ENCODE measurements at regions not wholly inside any gene's neighbourhood (a gene's known extent, or its start where the extent isn't known, plus 50 kb on each side); places are given as distances from the start of the nearest gene placed in this dataset.

- no peak overlapping the region for H3K4me3 ChIP-seq (ENCODE audit: control insufficient read depth, low read depth, low read length)
- no peak for TF ChIP-seq CTCF (conservative IDR thresholded peaks at IDR 0.05; ENCODE audit: control insufficient read depth, insufficient read depth, low read depth, low read length)
- DNase-seq (ENCODE audit: low read depth) = peak; percentile 31
These were observed 113.7 kb downstream of the CDH26 start for GRCh38 chr20:60071965-60072364.

GRCh38 chr20:60073086-60073485 lies 114.9 kb downstream of the CDH26 start:
- no peak for TF ChIP-seq CTCF (conservative IDR thresholded peaks at IDR 0.05; ENCODE audit: control insufficient read depth, insufficient read depth, low read depth, low read length)
- H3K4me3 ChIP-seq (ENCODE audit: control insufficient read depth, low read depth, low read length) = no peak overlapping the region
- no peak for DNase-seq (ENCODE audit: low read depth)

- no peak for TF ChIP-seq CTCF (conservative IDR thresholded peaks at IDR 0.05; ENCODE audit: control insufficient read depth, insufficient read depth, low read depth, low read length)
- no peak for DNase-seq (ENCODE audit: low read depth)
These were observed 115.3 kb downstream of the CDH26 start for GRCh38 chr20:60073504-60073903.

GRCh38 chr20:60074276-60074675 lies 116.1 kb downstream of the CDH26 start:
- no peak for DNase-seq (ENCODE audit: low read depth)
- H3K4me3 ChIP-seq (ENCODE audit: control insufficient read depth, low read depth, low read length) = no peak overlapping the region
- no peak for TF ChIP-seq CTCF (conservative IDR thresholded peaks at IDR 0.05; ENCODE audit: control insufficient read depth, insufficient read depth, low read depth, low read length)

More at GRCh38 chr20:60073504-60073903, 115.3 kb downstream of the CDH26 start:
- no peak overlapping the region for H3K4me3 ChIP-seq (ENCODE audit: control insufficient read depth, low read depth, low read length)

GRCh38 chr20:60078351-60079250 lies 120.4 kb downstream of the CDH26 start:
- no peak for DNase-seq (ENCODE audit: low read depth)
- no peak for TF ChIP-seq CTCF (conservative IDR thresholded peaks at IDR 0.05; ENCODE audit: control insufficient read depth, insufficient read depth, low read depth, low read length)
- H3K4me3 ChIP-seq (ENCODE audit: control insufficient read depth, low read depth, low read length) = no peak overlapping the region

- DNase-seq (ENCODE audit: low read depth) = no peak
- no peak for TF ChIP-seq CTCF (conservative IDR thresholded peaks at IDR 0.05; ENCODE audit: control insufficient read depth, insufficient read depth, low read depth, low read length)
These were observed 122.2 kb downstream of the CDH26 start for GRCh38 chr20:60080401-60080800.

More at GRCh38 chr20:60080401-60080800, 122.2 kb downstream of the CDH26 start:
- H3K4me3 ChIP-seq (ENCODE audit: control insufficient read depth, low read depth, low read length) = no peak overlapping the region

All from fibroblast of mammary gland (primary cell).